ENCODE measurements at regions not wholly inside any gene's neighbourhood (a gene's known extent, or its start where the extent isn't known, plus 50 kb on each side); places are given as distances from the start of the nearest gene placed in this dataset.

GRCh38 chr18:77983270-77983669 lies 733.6 kb downstream of the GALR1 start:
- TF ChIP-seq BHLHE40 (IDR thresholded peaks at IDR 0.05; ENCODE audit: borderline replicate concordance) (no peak), FOXK2 (IDR thresholded peaks at IDR 0.05) (no peak), SUZ12 (IDR thresholded peaks at IDR 0.05) (no peak), SP1 (IDR thresholded peaks at IDR 0.05) (no peak), TARDBP (IDR thresholded peaks at IDR 0.05) (no peak), HDGF (IDR thresholded peaks at IDR 0.05; ENCODE audit: borderline replicate concordance) (no peak), FOXA1 (IDR thresholded peaks at IDR 0.05) (no peak), FOXM1 (IDR thresholded peaks at IDR 0.05; ENCODE audit: borderline replicate concordance) (no peak)
